SK-N-MC (cell line): ENCODE measurements at regions not wholly inside any gene's neighbourhood (a gene's known extent, or its start where the extent isn't known, plus 50 kb on each side); places are given as distances from the start of the nearest gene placed in this dataset.
"Not testable (repeated sequence)": the region's sequence is repeated elsewhere in the genome, so short reads cannot be mapped to it uniquely, and the experiment has no call there.

ENCODE experiments used
- DNase-seq: peaks from one replicate; pipeline ENCODE4 v3.0.0-alpha.2; 2011; ENCODE audit warnings: low read depth, low spot score
- H3K27ac ChIP-seq: fragments of 200-600 bp; sonication (generic); 2 replicates; pipeline ENCODE4 v1.5.1; 2016; ENCODE audit warnings: mixed run types
- H3K36me3 ChIP-seq: fragments of 200-600 bp; sonication (generic); 2 replicates; pipeline ENCODE4 v1.6.1; 2017; ENCODE audit warnings: antibody characterized with exemption, low read length, mixed read lengths; ENCODE audit not compliant: insufficient read depth
- H3K4me3 ChIP-seq: fragments of 200-600 bp; sonication (generic); 2 replicates; pipeline ENCODE4 v1.5.1; 2016
- H3K9ac ChIP-seq: fragments of 200-600 bp; sonication (generic); 2 replicates; pipeline ENCODE4 v1.8.0; 2017; ENCODE audit warnings: mixed run types, mixed read lengths; ENCODE audit not compliant: insufficient read length
- H3K9me3 ChIP-seq: fragments of 200-600 bp; sonication (generic); 2 replicates; pipeline ENCODE4 v1.6.1; 2017; ENCODE audit warnings: low read depth, mild to moderate bottlenecking, antibody characterized with exemption, low read length, moderate library complexity, mixed read lengths
- FOXP2 ChIP-seq: optimal IDR thresholded peaks from 2 replicates; pipeline ENCODE3; 2011; ENCODE audit warnings: mild to moderate bottlenecking, moderate library complexity; ENCODE audit not compliant: insufficient read depth; ENCODE audit errors: extremely low read length, control extremely low read depth
- POLR2AphosphoS5 ChIP-seq: IDR thresholded peaks from 2 replicates; pipeline ENCODE4 v1.6.1; 2012; ENCODE audit warnings: mild to moderate bottlenecking, low read depth, low read length, borderline replicate concordance

- Histone ChIP-seq H3K27ac (no peak overlapping the region), H3K36me3 (no peaks in the 10 kb centered on the region)
- no peak for TF ChIP-seq POLR2AphosphoS5
- TF ChIP-seq FOXP2 = no peak
Observed at GRCh38 chr4:3911252-3911856, 145.2 kb downstream of the ADRA2C start.

GRCh38 chr4:3914511-3914910 lies 148.3 kb downstream of the ADRA2C start:
- DNase-seq, H3K9me3 ChIP-seq, H3K36me3 ChIP-seq, H3K27ac ChIP-seq, H3K4me3 ChIP-seq, H3K9ac ChIP-seq: not testable (repeated sequence)

More at GRCh38 chr4:3911252-3911856, 145.2 kb downstream of the ADRA2C start:
- Histone ChIP-seq H3K4me3 (no peak overlapping the region), H3K9ac (no peak overlapping the region), H3K9me3 (no peaks in the 10 kb centered on the region)
- DNase-seq = no peak

GRCh38 chr4:3919509-3919908 lies 153.3 kb downstream of the ADRA2C start:
- H3K36me3 ChIP-seq, DNase-seq, H3K4me3 ChIP-seq, H3K9ac ChIP-seq, H3K9me3 ChIP-seq, H3K27ac ChIP-seq: not testable (repeated sequence)

GRCh38 chr4:3921902-3922301 lies 155.7 kb downstream of the ADRA2C start:
- not testable (repeated sequence) for H3K4me3 ChIP-seq, H3K27ac ChIP-seq, DNase-seq, H3K9ac ChIP-seq, H3K9me3 ChIP-seq, H3K36me3 ChIP-seq

GRCh38 chr4:3925841-3926240 lies 159.7 kb downstream of the ADRA2C start:
- H3K9ac ChIP-seq, H3K27ac ChIP-seq, H3K36me3 ChIP-seq, DNase-seq, H3K9me3 ChIP-seq, H3K4me3 ChIP-seq: not testable (repeated sequence)

GRCh38 chr4:3926271-3926670 lies 160.1 kb downstream of the ADRA2C start:
- H3K4me3 ChIP-seq, H3K9ac ChIP-seq, DNase-seq, H3K9me3 ChIP-seq, H3K27ac ChIP-seq, H3K36me3 ChIP-seq: not testable (repeated sequence)

GRCh38 chr4:3926969-3927755 lies 161.0 kb downstream of the ADRA2C start:
- H3K4me3 ChIP-seq, DNase-seq, H3K9me3 ChIP-seq, H3K9ac ChIP-seq, H3K36me3 ChIP-seq, H3K27ac ChIP-seq: not testable (repeated sequence)

GRCh38 chr4:3929431-3929830 lies 163.2 kb downstream of the ADRA2C start:
- H3K27ac ChIP-seq, H3K9ac ChIP-seq, DNase-seq, H3K4me3 ChIP-seq, H3K9me3 ChIP-seq, H3K36me3 ChIP-seq: not testable (repeated sequence)

GRCh38 chr4:3932734-3933133 lies 166.5 kb downstream of the ADRA2C start:
- not testable (repeated sequence) for H3K4me3 ChIP-seq, H3K36me3 ChIP-seq, DNase-seq, H3K9ac ChIP-seq, H3K9me3 ChIP-seq, H3K27ac ChIP-seq

GRCh38 chr4:3935406-3935805 lies 169.2 kb downstream of the ADRA2C start:
- H3K4me3 ChIP-seq, H3K9ac ChIP-seq, H3K27ac ChIP-seq, H3K36me3 ChIP-seq, DNase-seq, H3K9me3 ChIP-seq: not testable (repeated sequence)
